Heart right ventricle (tissue), 16 donors: ENCODE measurements at regions not wholly inside any gene's neighbourhood (a gene's known extent, or its start where the extent isn't known, plus 50 kb on each side); places are given as distances from the start of the nearest gene placed in this dataset.

ENCODE experiments used
- ATAC-seq, 8 donors: fragments of 200-7000 bp; cut with Tn5 transposase; one replicate each; pipeline ENCODE4 v1.9.1; 2020; ENCODE audit warnings: mild to moderate bottlenecking in 8 of 8, moderate library complexity in 8 of 8, moderate number of reproducible peaks in 1 of 8
- DNase-seq, 2 donors: peaks; one replicate each; pipeline ENCODE4 v3.0.0-alpha.2; 2020
- H3K27ac ChIP-seq, 10 donors: fragments of 200-600 bp; sonication (generic) in 2 of 10; one replicate each; pipeline versions ENCODE4 v1.5.0 to v1.8.0; 2020 to 2022; ENCODE audit warnings: mild to moderate bottlenecking in 3 of 10
- H3K27me3 ChIP-seq, 7 donors: fragments of 200-600 bp; one replicate each; pipeline ENCODE4 v1.8.0; 2021 to 2022; ENCODE audit warnings: mild to moderate bottlenecking in 2 of 7
- H3K36me3 ChIP-seq, 9 donors: fragments of 200-600 bp; sonication (generic) in 1 of 9; one replicate each; pipeline versions ENCODE4 v1.5.0 to v1.8.0; 2020 to 2022; ENCODE audit warnings: mild to moderate bottlenecking in 2 of 9
- H3K4me1 ChIP-seq, 9 donors: fragments of 200-600 bp; sonication (generic) in 1 of 9; one replicate each; pipeline versions ENCODE4 v1.5.0 to v1.8.0; 2020 to 2022; ENCODE audit warnings: mild to moderate bottlenecking in 4 of 9
- H3K4me3 ChIP-seq, 10 donors: fragments of 200-600 bp; sonication (generic) in 2 of 10; one replicate each; pipeline versions ENCODE4 v1.5.0 to v1.8.0; 2020 to 2022; ENCODE audit warnings: mild to moderate bottlenecking in 7 of 10, moderate library complexity in 2 of 10
- H3K9me3 ChIP-seq, 11 donors: fragments of 200-600 bp in 10 of 11; sonication (generic) in 2 of 11; one replicate each; pipeline versions ENCODE4 v1.5.0 to v1.8.0; 2013 to 2022; ENCODE audit warnings: mild to moderate bottlenecking in 2 of 11, control low read depth in 1 of 11, moderate library complexity in 1 of 11
- WGBS, 2 donors: extraction: QIAGEN DNeasy Blood & Tissue Kit; methylation state at CpG; one replicate each; pipeline ENCODE4 v1.1.7; 2013; ENCODE audit warnings: inconsistent platforms in 1 of 2; 5-methylcytosine and 5-hydroxymethylcytosine counted together
- intact Hi-C, 10 donors: fragments of 100-400 bp; cut with DNase I; formaldehyde crosslinking; loops; one replicate each; pipeline versions ENCODE4 v1.11.1 to v1.14.2; 2022
- TF ChIP-seq, protein P1 (sequence below), 9 donors: fragments of 200-600 bp; sonication (generic) in 2 of 9; IDR thresholded peaks; one replicate each; pipeline versions ENCODE4 v1.5.0 to v1.8.0; 2021 to 2022; ENCODE audit warnings: antibody characterized with exemption in 9 of 9, mild to moderate bottlenecking in 5 of 9, moderate library complexity in 1 of 9
- donor health status: Arrhythmogenic right ventricular cardiomyopathy.
- donor health status: ischemic (EF 13 %, LVEDD 7.1; RV severe dilation, severe dysfunction).
- donor health status: healthy with polysubstance abuse.
- donor health status: DM: no; HTN: yes; CAD: no.
- donor health status: DM: no; HTN: no; CAD: no.
- donor health status: ischemic (EF 25% LVEDD 6.9; RV normal size, moderate dysfunction).
- donor health status: ischemic (EF 25% LVEDD 5.7; RV mildly dilated, moderate dysfunction).
- donor health status: healthy.
- donor health status: DM: yes; HTN: yes; CAD: no.
- donor health status: Ischemic cardiomyopathy.
- donor health status: ischemic (EF 35%, LVEDD 5.7; RV mildly dilated, moderate dysfunction).
- donor health status: nonischemic (EF 11% LVEDD 7.7; RV severe dilation, severe dysfunction).
- donor health status: DM: yes; HTN: yes; CAD: no.
- donor health status: PGD.
- donor health status: ischemic (EF 29% LVEDD 5.4; RV normal size, mild dysfunction).
- donor health status: nonischemic (EF 23%, LVEDD 6.1; RV moderate dilation, normal function).

DNA sequence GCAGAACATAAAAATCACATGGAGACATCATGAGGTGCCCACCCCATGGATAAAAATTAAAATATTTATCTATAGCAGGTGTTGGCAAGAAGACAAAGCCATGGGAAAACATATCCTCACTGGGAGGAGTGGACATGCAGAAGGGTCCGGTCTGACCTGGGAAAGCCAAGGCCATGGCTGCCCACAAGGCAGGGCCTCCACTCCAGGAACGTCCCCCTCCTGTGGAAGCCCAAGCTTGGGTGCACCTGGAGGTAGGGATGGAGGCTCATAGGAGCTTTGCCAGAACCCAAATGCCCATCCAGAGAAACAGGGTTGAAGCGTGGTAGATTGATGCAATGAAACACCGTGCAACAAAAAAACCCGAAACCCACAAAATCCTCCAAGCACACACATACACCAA, 81.4 kb upstream of the COL5A1 start:
- H3K27ac ChIP-seq, result no peak overlapping the region
- TF ChIP-seq, protein P1, sequence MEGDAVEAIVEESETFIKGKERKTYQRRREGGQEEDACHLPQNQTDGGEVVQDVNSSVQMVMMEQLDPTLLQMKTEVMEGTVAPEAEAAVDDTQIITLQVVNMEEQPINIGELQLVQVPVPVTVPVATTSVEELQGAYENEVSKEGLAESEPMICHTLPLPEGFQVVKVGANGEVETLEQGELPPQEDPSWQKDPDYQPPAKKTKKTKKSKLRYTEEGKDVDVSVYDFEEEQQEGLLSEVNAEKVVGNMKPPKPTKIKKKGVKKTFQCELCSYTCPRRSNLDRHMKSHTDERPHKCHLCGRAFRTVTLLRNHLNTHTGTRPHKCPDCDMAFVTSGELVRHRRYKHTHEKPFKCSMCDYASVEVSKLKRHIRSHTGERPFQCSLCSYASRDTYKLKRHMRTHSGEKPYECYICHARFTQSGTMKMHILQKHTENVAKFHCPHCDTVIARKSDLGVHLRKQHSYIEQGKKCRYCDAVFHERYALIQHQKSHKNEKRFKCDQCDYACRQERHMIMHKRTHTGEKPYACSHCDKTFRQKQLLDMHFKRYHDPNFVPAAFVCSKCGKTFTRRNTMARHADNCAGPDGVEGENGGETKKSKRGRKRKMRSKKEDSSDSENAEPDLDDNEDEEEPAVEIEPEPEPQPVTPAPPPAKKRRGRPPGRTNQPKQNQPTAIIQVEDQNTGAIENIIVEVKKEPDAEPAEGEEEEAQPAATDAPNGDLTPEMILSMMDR (IDR thresholded peaks at IDR 0.05), result no peak
- peaks cover 0 to 20% (median 5%) of the 10 kb centered on the region in 7 donors for H3K27me3 ChIP-seq
- ATAC-seq (no peak), DNase-seq (no peak)
- peaks cover 0 to 12% (median 0%) of the 10 kb centered on the region in 11 donors for H3K9me3 ChIP-seq
- intact Hi-C loops, result no loop called here
- H3K4me1 ChIP-seq, result peaks cover 0 to under 1% (median 0%) of the 10 kb centered on the region in 9 donors
- H3K36me3 ChIP-seq, result no peaks in the 10 kb centered on the region
- WGBS, 2 donors, result 86 to 89% methylated on average over 5 of the region's 5 CpGs
- H3K4me3 ChIP-seq, result no peak overlapping the region

- 59 to 64% methylated on average over 10 of the region's 10 CpGs for WGBS, 2 donors
- no peak for DNase-seq
- Histone ChIP-seq H3K36me3 (no peaks in the 10 kb centered on the region), H3K4me1 (no peaks in the 10 kb centered on the region), H3K9me3 (peaks cover 0 to 17% (median 0%) of the 10 kb centered on the region in 11 donors), H3K4me3 (no peak overlapping the region), H3K27ac (no peak overlapping the region), H3K27me3 (peaks cover 0 to 20% (median 5%) of the 10 kb centered on the region in 7 donors)
- intact Hi-C loops, result no loop called here
- ATAC-seq, result no peak
- TF ChIP-seq, protein P1 (IDR thresholded peaks at IDR 0.05), result no peak
Observed at GRCh38 chr9:134560654-134561053, 80.9 kb upstream of the COL5A1 start.

DNA sequence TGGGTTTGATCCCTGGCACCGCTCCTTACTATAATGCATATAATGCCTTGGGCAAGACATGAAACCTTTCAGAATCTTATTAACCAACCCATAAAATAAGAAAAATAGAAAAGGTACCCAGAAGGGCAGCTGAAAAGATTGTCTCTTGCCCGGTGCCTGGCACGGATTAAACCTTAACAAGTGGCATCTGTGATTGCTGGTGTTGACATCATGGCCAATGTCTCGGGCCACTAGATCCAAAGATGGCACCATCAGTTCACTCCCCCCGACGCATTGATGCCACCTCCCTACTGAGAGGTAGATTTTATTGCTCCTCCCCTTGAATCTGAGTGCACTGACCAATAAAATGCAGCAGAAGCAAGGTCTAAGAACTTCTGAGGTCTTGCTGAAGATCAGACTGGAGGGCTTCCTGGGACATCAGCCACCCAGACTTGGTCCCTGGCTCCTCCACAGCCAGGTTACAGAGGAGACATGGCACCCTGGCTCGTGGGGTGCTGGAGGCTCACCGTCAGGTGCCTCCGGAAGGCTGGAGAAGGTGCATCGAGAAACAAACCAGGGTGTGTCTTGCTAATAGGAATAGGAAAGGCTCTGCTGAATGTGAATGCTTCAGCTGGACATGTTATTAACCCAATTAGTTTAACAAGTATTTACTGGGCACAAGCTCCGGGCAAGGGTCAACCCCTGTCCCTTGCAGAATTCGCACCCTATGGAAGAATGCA, 80.0 kb upstream of the COL5A1 start:
- peaks cover 0 to 26% (median 4%) of the 10 kb centered on the region in 11 donors for H3K9me3 ChIP-seq
- no peak overlapping the region for H3K4me3 ChIP-seq
- TF ChIP-seq, protein P1 (IDR thresholded peaks at IDR 0.05), result no peak
- intact Hi-C loops, result no loop called here
- H3K36me3 ChIP-seq, result no peaks in the 10 kb centered on the region
- ATAC-seq (no peak), DNase-seq (no peak)
- H3K4me1 ChIP-seq, result no peaks in the 10 kb centered on the region
- H3K27me3 ChIP-seq, result peaks cover 0 to 17% (median 5%) of the 10 kb centered on the region in 7 donors
- no peak overlapping the region for H3K27ac ChIP-seq
- WGBS, 2 donors, result 92% methylated on average over 12 of the region's 12 CpGs

- peaks cover 0 to 14% (median 2%) of the 10 kb centered on the region in 7 donors for H3K27me3 ChIP-seq
- no peaks in the 10 kb centered on the region for H3K36me3 ChIP-seq
- WGBS, 2 donors, result 81 to 86% methylated on average over 5 of the region's 5 CpGs
- intact Hi-C loops, result no loop called here
- ATAC-seq, result no peak
- no peak for DNase-seq
- H3K4me1 ChIP-seq, result no peaks in the 10 kb centered on the region
- peaks cover 0 to 33% (median 9%) of the 10 kb centered on the region in 11 donors for H3K9me3 ChIP-seq
- no peak overlapping the region for H3K27ac ChIP-seq
- H3K4me3 ChIP-seq, result no peak overlapping the region
- TF ChIP-seq, protein P1 (IDR thresholded peaks at IDR 0.05), result no peak
Observed at GRCh38 chr9:134562146-134562849, 79.3 kb upstream of the COL5A1 start.
